ENCODE measurements at regions not wholly inside any gene's neighbourhood (a gene's known extent, or its start where the extent isn't known, plus 50 kb on each side); places are given as distances from the start of the nearest gene placed in this dataset.

GRCh38 chr11:92688416-92688815 is 281.0 kb upstream of the MTNR1B start:
- H3K27me3 ChIP-seq = no peaks in the 10 kb centered on the region
- no peak overlapping the region for H3K4me3 ChIP-seq
- H3K27ac ChIP-seq = no peak overlapping the region
- no peaks in the 10 kb centered on the region for H3K4me1 ChIP-seq
- DNase-seq = no peak
- H3K36me3 ChIP-seq = no peaks in the 10 kb centered on the region
- intact Hi-C loops (cut with DNase I) = no loop called here
- no peaks in the 10 kb centered on the region for H3K9me3 ChIP-seq
- TF ChIP-seq POLR2A (IDR thresholded peaks at IDR 0.05) = no peak
- TF ChIP-seq, protein P1, sequence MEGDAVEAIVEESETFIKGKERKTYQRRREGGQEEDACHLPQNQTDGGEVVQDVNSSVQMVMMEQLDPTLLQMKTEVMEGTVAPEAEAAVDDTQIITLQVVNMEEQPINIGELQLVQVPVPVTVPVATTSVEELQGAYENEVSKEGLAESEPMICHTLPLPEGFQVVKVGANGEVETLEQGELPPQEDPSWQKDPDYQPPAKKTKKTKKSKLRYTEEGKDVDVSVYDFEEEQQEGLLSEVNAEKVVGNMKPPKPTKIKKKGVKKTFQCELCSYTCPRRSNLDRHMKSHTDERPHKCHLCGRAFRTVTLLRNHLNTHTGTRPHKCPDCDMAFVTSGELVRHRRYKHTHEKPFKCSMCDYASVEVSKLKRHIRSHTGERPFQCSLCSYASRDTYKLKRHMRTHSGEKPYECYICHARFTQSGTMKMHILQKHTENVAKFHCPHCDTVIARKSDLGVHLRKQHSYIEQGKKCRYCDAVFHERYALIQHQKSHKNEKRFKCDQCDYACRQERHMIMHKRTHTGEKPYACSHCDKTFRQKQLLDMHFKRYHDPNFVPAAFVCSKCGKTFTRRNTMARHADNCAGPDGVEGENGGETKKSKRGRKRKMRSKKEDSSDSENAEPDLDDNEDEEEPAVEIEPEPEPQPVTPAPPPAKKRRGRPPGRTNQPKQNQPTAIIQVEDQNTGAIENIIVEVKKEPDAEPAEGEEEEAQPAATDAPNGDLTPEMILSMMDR (IDR thresholded peaks at IDR 0.05) = no peak
- WGBS, 2 donors = 67 to 79% methylated on average over 1 of the region's 1 CpG

DNA sequence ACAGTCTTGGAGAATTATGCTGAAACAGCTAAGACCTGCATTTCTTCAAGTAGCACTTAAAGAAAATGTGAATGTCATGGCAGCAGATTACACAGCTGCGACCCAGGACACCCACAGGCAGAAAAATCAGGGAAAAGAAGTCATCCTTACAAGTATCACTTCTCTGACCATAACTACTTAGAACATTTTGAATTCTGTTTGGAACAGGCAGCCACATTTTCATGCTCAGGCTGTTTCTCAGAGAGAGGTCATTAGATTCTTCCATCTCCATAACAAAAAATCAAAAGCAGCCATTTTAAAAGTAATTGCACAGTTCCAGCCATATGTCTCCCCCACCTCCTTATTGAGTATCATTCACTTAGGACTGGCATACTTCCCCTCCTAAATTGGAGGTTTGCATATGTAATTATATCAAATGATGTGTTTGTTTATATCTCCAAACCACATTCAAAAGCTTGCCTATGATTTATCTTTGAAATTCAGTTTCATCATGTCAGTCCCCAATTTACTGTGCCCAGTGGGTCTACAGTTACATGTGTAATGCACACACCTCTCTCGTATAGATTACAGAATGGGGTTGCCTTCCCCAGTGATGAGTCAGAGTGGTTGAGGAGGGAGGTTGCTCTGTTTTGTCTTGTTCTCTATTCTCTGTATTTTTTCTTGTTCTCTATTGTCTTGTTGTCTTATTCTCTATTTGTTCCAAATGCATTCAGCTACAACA is 276.5 kb upstream of the MTNR1B start:
- Histone ChIP-seq H3K27ac (no peak overlapping the region), H3K36me3 (no peaks in the 10 kb centered on the region), H3K4me3 (no peak overlapping the region), H3K27me3 (no peaks in the 10 kb centered on the region), H3K4me1 (no peaks in the 10 kb centered on the region), H3K9me3 (no peaks in the 10 kb centered on the region)
- 54% methylated on average over 2 of the region's 2 CpGs for WGBS, 2 donors
- intact Hi-C loops (cut with DNase I) = no loop called here
- no peak for DNase-seq
- no peak for TF ChIP-seq POLR2A (IDR thresholded peaks at IDR 0.05)
- TF ChIP-seq, protein P1 (IDR thresholded peaks at IDR 0.05) = no peak

GRCh38 chr11:92696076-92696475 is 273.4 kb upstream of the MTNR1B start:
- H3K4me3 ChIP-seq = no peak overlapping the region
- no peak for TF ChIP-seq POLR2A (IDR thresholded peaks at IDR 0.05)
- TF ChIP-seq, protein P1 (IDR thresholded peaks at IDR 0.05) = no peak
- WGBS, 2 donors = 70 to 88% methylated on average over 1 of the region's 1 CpG
- no peaks in the 10 kb centered on the region for H3K27me3 ChIP-seq
- intact Hi-C loops (cut with DNase I) = no loop called here
- no peak for DNase-seq
- H3K27ac ChIP-seq = no peak overlapping the region
- H3K4me1 ChIP-seq = no peaks in the 10 kb centered on the region
- H3K9me3 ChIP-seq = no peaks in the 10 kb centered on the region
- H3K36me3 ChIP-seq = no peaks in the 10 kb centered on the region

- Histone ChIP-seq H3K36me3 (no peaks in the 10 kb centered on the region), H3K9me3 (no peaks in the 10 kb centered on the region), H3K4me1 (no peaks in the 10 kb centered on the region), H3K27ac (no peak overlapping the region), H3K4me3 (no peak overlapping the region), H3K27me3 (no peaks in the 10 kb centered on the region)
- DNase-seq = no peak
- TF ChIP-seq, protein P1 (IDR thresholded peaks at IDR 0.05) = no peak
- TF ChIP-seq POLR2A (IDR thresholded peaks at IDR 0.05) = no peak
- WGBS, 2 donors = 60 to 62% methylated on average over 10 to 11 of the region's 11 CpGs
- intact Hi-C loops (cut with DNase I) = no loop called here
Observed at GRCh38 chr11:92697461-92698312, 271.8 kb upstream of the MTNR1B start.

DNA sequence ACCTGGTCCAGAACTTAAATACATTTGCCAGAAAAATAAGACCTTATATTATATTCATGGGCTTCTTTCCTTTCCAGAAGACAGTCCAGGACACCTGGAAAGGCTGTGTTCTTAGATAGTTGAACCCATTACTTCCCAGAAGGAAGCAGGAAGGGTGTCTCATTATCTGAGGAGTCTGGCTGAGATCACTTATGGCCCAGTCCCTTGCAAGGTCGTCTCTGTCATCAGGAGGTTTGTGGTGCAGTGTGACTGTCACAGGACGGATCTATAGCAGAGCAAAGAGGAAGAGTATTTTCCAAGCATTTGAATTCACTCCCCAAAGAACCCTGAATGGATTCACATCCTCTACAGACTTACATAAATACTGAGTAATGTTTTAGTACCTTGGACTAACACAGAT is 270.7 kb upstream of the MTNR1B start:
- WGBS, 2 donors = 48 to 78% methylated on average over 2 of the region's 2 CpGs

More for the DNA sequence above, 270.7 kb upstream of the MTNR1B start:
- intact Hi-C loops (cut with DNase I) = no loop called here
- no peaks in the 10 kb centered on the region for H3K9me3 ChIP-seq
- H3K4me1 ChIP-seq = no peaks in the 10 kb centered on the region
- no peaks in the 10 kb centered on the region for H3K27me3 ChIP-seq
- H3K27ac ChIP-seq = no peak overlapping the region
- no peaks in the 10 kb centered on the region for H3K36me3 ChIP-seq
- no peak for DNase-seq
- H3K4me3 ChIP-seq = no peak overlapping the region
- TF ChIP-seq POLR2A (IDR thresholded peaks at IDR 0.05) = no peak
- TF ChIP-seq, protein P1 (IDR thresholded peaks at IDR 0.05) = no peak

Measured in esophagus squamous epithelium (tissue), 5 donors.